ENCODE measurements at regions not wholly inside any gene's neighbourhood (a gene's known extent, or its start where the extent isn't known, plus 50 kb on each side); places are given as distances from the start of the nearest gene placed in this dataset.

GRCh38 chr12:127396734-127397133, 870.2 kb upstream of the TMEM132C start:
- no peak for TF ChIP-seq CTCF (IDR thresholded peaks at IDR 0.05; ENCODE audit: borderline replicate concordance, insufficient read depth, low read depth, low read length)
- H3K4me3 ChIP-seq (ENCODE audit: low read depth, low read length) = no peak overlapping the region

- H3K4me3 ChIP-seq (ENCODE audit: low read depth, low read length) = no peak overlapping the region
- no peak for TF ChIP-seq CTCF (IDR thresholded peaks at IDR 0.05; ENCODE audit: borderline replicate concordance, insufficient read depth, low read depth, low read length)
Measured at GRCh38 chr12:127398016-127398710, 868.8 kb upstream of the TMEM132C start.

- no peak for TF ChIP-seq CTCF (IDR thresholded peaks at IDR 0.05; ENCODE audit: borderline replicate concordance, insufficient read depth, low read depth, low read length)
- no peak overlapping the region for H3K4me3 ChIP-seq (ENCODE audit: low read depth, low read length)
Measured at GRCh38 chr12:127399451-127399850, 867.5 kb upstream of the TMEM132C start.

- no peak for TF ChIP-seq CTCF (IDR thresholded peaks at IDR 0.05; ENCODE audit: borderline replicate concordance, insufficient read depth, low read depth, low read length)
- no peak overlapping the region for H3K4me3 ChIP-seq (ENCODE audit: low read depth, low read length)
Measured at GRCh38 chr12:127400221-127400620, 866.7 kb upstream of the TMEM132C start.

- TF ChIP-seq CTCF (IDR thresholded peaks at IDR 0.05; ENCODE audit: borderline replicate concordance, insufficient read depth, low read depth, low read length) = no peak
- H3K4me3 ChIP-seq (ENCODE audit: low read depth, low read length) = no peak overlapping the region
Measured at GRCh38 chr12:127401005-127401404, 866.0 kb upstream of the TMEM132C start.

- H3K4me3 ChIP-seq (ENCODE audit: low read depth, low read length) = no peak overlapping the region
- no peak for TF ChIP-seq CTCF (IDR thresholded peaks at IDR 0.05; ENCODE audit: borderline replicate concordance, insufficient read depth, low read depth, low read length)
Measured at GRCh38 chr12:127401536-127401935, 865.4 kb upstream of the TMEM132C start.

GRCh38 chr12:127411166-127411915, 855.6 kb upstream of the TMEM132C start:
- TF ChIP-seq CTCF (IDR thresholded peaks at IDR 0.05; ENCODE audit: borderline replicate concordance, insufficient read depth, low read depth, low read length) = no peak

More at GRCh38 chr12:127411166-127411915, 855.6 kb upstream of the TMEM132C start:
- no peak overlapping the region for H3K4me3 ChIP-seq (ENCODE audit: low read depth, low read length)

Data from GM12875 (cell line).